Dedifferentiated amniotic fluid mesenchymal stem cell (primary cell): ENCODE measurements at regions not wholly inside any gene's neighbourhood (a gene's known extent, or its start where the extent isn't known, plus 50 kb on each side); places are given as distances from the start of the nearest gene placed in this dataset.
"Not testable (repeated sequence)": the region's sequence is repeated elsewhere in the genome, so short reads cannot be mapped to it uniquely, and the experiment has no call there.

Source experiments
- DNase-seq: peaks from one replicate; pipeline ENCODE4 v3.0.0-alpha.2; 2016; ENCODE audit errors: extremely low spot score

GRCh38 chr6:113750151-113750855 lies 106.8 kb upstream of the MARCKS start:
- DNase-seq, result no peak

DNA sequence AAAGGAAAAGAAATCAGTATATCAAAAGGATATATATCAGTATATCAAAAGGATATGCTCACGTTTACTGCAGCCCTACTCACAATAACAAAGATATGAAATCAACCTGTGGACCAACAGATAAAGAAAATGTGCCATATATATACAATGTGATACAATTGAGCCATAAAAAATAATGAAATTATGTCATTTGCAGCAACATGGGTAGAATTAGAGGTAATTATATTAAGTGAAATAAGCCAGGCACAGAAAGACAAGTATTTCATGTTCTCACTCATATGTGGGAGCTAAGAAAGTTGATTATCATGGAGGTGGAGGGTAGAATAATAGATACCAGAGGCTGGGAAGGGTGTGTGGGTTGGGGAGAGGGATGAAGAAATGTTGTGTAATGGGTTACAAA lies 102.9 kb upstream of the MARCKS start:
- no peak for DNase-seq

GRCh38 chr6:113755449-113756289 lies 101.5 kb upstream of the MARCKS start:
- DNase-seq, result no peak

GRCh38 chr6:113756290-113756665 lies 100.9 kb upstream of the MARCKS start:
- DNase-seq, result no peak

- DNase-seq, result no peak
These were observed 98.9 kb upstream of the MARCKS start for GRCh38 chr6:113758214-113758613.

DNA sequence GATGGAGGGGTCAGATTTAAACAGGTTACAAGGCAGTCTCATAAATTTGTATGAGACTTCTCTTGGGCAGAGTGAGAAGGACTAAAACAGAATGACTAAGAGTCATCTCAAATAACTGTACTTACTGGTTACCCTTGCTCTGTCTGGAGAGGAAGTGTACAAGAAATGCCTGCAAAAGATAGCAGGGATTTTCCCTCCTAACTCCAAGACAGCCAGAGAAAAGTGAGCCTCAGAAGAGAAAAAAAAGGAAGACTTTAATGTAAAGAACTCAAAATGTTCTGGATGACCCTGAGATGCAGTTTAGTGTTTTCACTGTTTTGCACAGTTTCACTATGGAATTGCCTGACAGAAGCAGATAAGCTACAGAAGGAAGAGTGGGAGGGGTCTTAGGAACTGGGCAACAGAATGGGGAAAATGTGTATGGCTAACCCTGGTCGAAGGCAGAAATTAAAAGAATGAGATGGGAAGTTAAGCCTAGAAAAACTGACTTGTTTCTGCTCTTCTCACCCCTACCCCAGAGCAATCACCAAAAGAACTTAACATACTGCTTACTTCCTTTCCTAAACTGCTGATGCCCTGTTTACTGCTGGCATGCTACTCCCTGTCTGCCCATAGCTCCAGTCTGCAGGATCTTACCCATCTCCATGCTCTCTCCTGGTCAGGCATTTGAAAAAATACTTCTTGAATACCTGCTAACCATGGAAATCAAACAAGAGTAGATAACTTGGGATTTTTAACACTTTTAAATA lies 98.1 kb upstream of the MARCKS start:
- DNase-seq, result no peak

GRCh38 chr6:113762641-113763040 lies 94.5 kb upstream of the MARCKS start:
- no peak for DNase-seq

DNA sequence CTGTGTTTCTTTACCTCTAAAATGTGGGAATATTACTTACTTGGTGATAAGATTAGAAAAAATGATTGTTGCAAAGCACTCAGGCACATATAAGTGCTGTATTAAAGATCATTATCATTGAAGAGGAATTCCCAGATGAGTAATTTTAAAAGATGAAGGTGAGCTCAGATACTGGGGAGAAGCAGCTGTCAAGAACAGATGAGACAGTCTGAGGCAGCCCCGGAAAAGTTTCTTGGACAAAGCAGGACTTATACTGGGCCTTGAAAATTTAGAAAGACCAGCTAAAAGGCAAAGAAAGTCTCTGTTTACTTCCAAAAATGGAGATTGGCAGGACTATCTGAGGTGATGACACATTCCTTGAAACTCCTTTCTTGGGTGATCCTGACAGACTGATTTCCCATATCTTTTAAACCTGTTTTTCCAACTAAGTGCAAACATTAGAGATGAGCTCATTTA lies 93.8 kb upstream of the MARCKS start:
- no peak for DNase-seq

DNA sequence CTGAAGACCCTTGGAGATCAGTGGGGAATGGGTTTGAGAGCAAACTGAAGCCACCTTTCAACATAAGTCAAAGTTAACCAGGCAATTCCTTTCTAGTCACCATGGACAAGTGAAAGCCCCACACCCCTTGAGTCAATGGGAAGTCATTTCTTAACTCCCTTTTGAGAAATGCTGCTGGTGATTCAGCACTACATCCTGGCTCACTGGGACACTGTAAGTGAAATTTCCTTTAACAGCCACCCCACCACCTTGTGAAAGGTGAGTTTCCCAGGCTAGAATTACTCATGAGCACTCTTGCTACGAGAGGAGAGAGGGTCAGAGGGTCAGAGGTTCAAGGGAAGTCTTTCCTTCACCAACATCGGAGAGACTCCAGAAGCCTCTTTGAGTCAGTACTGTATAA lies 93.3 kb upstream of the MARCKS start:
- DNase-seq, result peak; percentile 24

DNA sequence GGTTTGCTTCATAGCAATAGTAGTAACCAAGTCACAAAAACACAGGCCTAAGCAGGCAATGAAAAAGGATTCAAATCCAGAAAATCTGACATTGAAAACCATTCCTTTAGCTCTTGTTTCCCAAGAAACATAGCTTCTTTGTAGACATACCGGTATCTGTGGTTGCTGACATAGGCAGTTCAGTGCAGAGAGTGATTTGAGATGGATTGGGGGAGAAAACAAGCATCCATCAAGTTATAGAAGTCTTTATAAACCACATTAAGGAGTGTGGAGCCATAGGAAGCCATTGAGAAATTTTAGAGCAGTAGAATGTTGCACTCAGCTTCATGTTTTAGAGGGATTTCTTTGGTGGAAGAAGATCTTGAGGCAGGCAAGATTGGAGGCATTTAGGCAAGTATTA lies 91.2 kb upstream of the MARCKS start:
- DNase-seq, result no peak

DNA sequence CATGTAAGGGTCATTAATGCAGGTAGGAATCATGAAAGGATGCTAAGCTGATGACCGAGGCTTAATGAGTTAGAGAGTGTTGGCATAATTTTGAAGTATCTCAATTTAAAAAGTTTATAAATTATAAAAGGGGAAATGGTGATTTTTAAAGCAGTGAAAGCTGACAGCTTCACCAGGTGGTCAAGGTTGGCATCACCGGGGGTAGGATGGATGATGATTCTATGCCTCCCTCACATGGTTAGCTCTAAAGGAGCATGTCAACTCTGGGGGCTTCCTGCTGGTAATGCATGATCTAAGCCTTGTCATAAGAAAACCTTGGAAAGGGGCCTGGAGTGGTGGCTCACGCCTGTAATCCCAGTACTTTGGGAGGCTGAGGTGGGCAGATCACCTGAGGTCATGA lies 89.2 kb upstream of the MARCKS start:
- DNase-seq, result no peak

DNA sequence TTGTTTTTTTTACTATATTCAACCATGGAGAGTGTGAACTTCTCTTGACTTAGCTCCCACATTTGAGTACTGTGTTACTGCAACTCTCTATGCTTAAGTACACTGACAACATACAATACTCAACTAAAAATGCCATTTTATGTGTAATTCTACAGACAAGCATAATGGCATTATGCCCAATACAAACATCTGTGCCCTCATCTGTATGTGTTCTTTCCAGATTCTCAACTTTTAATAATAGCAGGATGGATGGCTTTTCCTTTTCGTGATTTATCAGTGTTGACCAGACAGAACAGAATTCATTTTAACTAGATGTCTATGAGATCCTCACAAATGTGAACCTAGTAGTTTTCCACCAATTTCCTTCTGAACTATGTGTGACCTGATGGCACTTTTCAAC lies 84.2 kb upstream of the MARCKS start:
- no peak for DNase-seq

GRCh38 chr6:113774127-113774825 lies 82.9 kb upstream of the MARCKS start:
- peak; percentile 94 for DNase-seq

DNA sequence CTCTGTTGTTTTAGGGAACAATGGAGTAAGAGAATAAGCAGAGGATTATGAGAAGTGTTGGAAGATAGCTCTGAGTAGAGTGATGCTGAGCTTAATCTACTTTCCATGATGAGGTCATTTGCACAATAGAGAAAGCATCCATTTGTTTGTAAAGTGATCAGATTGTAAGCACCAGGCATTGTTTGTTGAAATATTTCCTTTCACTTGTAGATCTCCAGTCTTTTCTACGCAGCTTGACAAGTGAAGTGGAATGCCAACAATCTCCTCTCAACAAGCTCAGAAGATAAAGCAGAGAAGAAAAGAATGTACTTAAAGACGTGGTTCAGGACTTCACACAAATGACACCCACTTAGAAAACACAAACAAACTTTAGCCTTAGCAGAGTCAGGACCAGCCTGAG lies 80.1 kb upstream of the MARCKS start:
- no peak for DNase-seq

- DNase-seq, result no peak
These were observed 79.5 kb upstream of the MARCKS start for GRCh38 chr6:113777601-113778000.

DNA sequence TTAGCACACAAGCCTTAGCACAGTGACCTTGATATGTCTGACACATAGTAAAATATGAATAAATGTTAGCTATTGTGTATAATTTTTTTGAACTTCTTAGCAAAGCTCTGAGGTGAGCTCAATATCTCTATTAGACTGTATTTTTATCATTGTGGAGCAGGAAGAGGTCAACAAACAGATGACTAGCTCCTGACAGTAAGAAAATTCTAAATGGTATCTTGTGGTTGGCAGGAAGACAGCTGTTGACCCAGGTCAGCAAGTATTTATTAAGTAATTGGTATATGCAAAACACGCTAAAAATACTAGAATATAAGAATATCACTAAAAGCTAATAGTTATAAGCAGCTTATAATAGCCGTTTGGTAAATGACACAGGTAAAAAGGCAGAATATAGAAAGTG lies 77.5 kb upstream of the MARCKS start:
- DNase-seq, result no peak

DNA sequence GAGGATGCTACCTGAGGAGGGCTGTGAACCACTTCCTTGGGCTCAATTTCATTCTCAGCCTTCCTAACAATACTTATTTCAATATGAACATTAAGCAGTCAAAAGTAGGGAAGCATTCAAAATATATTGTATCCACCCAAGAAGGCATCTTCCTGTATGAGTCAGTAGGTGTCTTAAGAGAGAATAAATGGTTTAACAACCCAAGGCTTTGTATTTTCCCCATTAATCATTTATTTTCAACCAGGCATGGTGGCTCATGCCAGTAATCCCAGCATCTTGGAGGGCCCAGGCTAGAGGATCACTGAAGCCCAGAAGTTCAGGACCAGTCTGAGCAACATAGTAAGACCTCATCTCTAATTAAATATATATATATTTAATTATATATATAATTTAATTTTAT lies 74.5 kb upstream of the MARCKS start:
- no peak for DNase-seq

DNA sequence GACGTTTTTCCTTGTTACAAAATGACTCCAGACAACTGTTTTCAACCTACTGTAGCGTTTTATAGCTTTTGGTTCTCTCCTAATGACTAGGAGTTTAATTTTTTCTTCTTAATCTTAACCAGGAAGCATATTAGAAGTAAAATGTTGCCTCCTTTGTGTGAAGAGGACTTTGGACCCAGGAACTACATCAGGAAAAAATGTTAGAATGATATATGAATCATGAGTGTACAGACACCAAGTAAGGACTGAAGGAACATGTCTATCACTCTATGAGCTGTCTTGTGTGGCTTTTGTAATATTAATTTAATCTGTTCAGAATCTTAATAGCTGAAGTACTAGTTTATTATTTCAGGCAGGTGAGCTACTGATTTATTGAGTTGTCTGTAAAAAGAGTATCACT lies 71.0 kb upstream of the MARCKS start:
- DNase-seq, result no peak

GRCh38 chr6:113788586-113788985 lies 68.6 kb upstream of the MARCKS start:
- no peak for DNase-seq

GRCh38 chr6:113791225-113791624 lies 65.9 kb upstream of the MARCKS start:
- not testable (repeated sequence) for DNase-seq

GRCh38 chr6:113795371-113795770 lies 61.8 kb upstream of the MARCKS start:
- DNase-seq, result not testable (repeated sequence)

- DNase-seq, result no peak
These were observed 61.1 kb upstream of the MARCKS start for GRCh38 chr6:113796038-113796437.
